Keratinocyte (primary cell): ENCODE measurements at regions not wholly inside any gene's neighbourhood (a gene's known extent, or its start where the extent isn't known, plus 50 kb on each side); places are given as distances from the start of the nearest gene placed in this dataset.

Experiments
- CTCF ChIP-seq, 3 experiments: IDR thresholded peaks in 1 of 3; conservative IDR thresholded peaks in 1 of 3; optimal IDR thresholded peaks in 1 of 3; 2 replicates in 2 of 3; 3 replicates in 1 of 3; pipeline versions ENCODE3 to v1.5.1; 2011; ENCODE audit warnings: low read length in 3 of 3, mild to moderate bottlenecking in 3 of 3, moderate library complexity in 2 of 3, control low read depth in 1 of 3, inconsistent platforms in 1 of 3; ENCODE audit not compliant: insufficient read depth in 2 of 3; ENCODE audit errors: extremely low read depth in 1 of 3
- EZH2 ChIP-seq: IDR thresholded peaks from one replicate; pipeline ENCODE4 v1.6.1; 2012; ENCODE audit warnings: inconsistent platforms, mild to moderate bottlenecking, low read length, moderate library complexity

DNA sequence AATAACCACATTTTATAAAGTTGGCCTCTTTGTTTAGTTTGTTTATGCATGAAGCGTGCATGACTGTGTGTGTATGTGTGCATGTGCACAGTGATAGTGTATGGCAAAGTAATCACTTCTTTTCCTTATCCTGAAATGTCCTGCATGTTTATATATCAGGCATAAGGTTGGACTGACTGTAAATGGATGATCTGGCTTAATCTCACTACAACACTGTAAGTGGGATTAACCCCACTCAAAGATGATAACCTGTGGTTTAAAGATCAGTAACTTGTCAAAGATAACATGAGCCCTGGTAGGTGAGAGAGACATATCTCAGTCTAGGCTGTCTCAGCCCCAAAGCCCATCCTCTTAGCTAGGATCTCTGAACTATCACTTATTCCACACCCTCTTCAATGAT, 376.6 kb upstream of the TSHZ2 start:
- no peak for TF ChIP-seq CTCF (optimal IDR thresholded peaks at IDR 0.05 in 1 of 3, IDR thresholded peaks at IDR 0.05 in 1 of 3, conservative IDR thresholded peaks at IDR 0.05 in 1 of 3; ENCODE audit: extremely low read depth in 1 of 3, insufficient read depth in 2 of 3, low read length in 3 of 3)
- no peak for TF ChIP-seq EZH2
